ENCODE measurements at regions not wholly inside any gene's neighbourhood (a gene's known extent, or its start where the extent isn't known, plus 50 kb on each side); places are given as distances from the start of the nearest gene placed in this dataset.

GRCh38 chr6:92588148-92588547, 831.2 kb downstream of the EPHA7 start:
- DNase-seq: no peak

- DNase-seq: no peak
Observed at GRCh38 chr6:92587525-92587924, 831.8 kb downstream of the EPHA7 start.

- DNase-seq: no peak
Observed at GRCh38 chr6:92586236-92586977, 833.0 kb downstream of the EPHA7 start.

- DNase-seq: no peak
Observed at GRCh38 chr6:92582211-92582610, 837.1 kb downstream of the EPHA7 start.

- no peak for DNase-seq
Observed at GRCh38 chr6:92577077-92577719, 842.2 kb downstream of the EPHA7 start.

GRCh38 chr6:92568541-92568940, 850.8 kb downstream of the EPHA7 start:
- no peak for DNase-seq

GRCh38 chr6:92566632-92567031, 852.7 kb downstream of the EPHA7 start:
- DNase-seq: no peak

- DNase-seq: no peak
Observed at GRCh38 chr6:92564376-92564775, 855.0 kb downstream of the EPHA7 start.

GRCh38 chr6:92559611-92560010, 859.7 kb downstream of the EPHA7 start:
- DNase-seq: no peak

- DNase-seq: no peak
Observed at GRCh38 chr6:92559003-92559402, 860.4 kb downstream of the EPHA7 start.

- no peak for DNase-seq
Observed at GRCh38 chr6:92550501-92550900, 868.9 kb downstream of the EPHA7 start.

- no peak for DNase-seq
Observed at GRCh38 chr6:92545861-92546260, 873.5 kb downstream of the EPHA7 start.

GRCh38 chr6:92541448-92542060, 877.8 kb downstream of the EPHA7 start:
- no peak for DNase-seq

- no peak for DNase-seq
Observed at GRCh38 chr6:92538926-92539325, 880.4 kb downstream of the EPHA7 start.

GRCh38 chr6:92538275-92538674, 881.1 kb downstream of the EPHA7 start:
- no peak for DNase-seq

- no peak for DNase-seq
Observed at GRCh38 chr6:92534109-92534508, 885.2 kb downstream of the EPHA7 start.

GRCh38 chr6:92522589-92522988, 896.8 kb downstream of the EPHA7 start:
- DNase-seq: no peak

GRCh38 chr6:92521553-92521952, 897.8 kb downstream of the EPHA7 start:
- no peak for DNase-seq

GRCh38 chr6:92510137-92510536, 909.2 kb downstream of the EPHA7 start:
- DNase-seq: no peak

- DNase-seq: no peak
Observed at GRCh38 chr6:92507552-92507951, 911.8 kb downstream of the EPHA7 start.

- no peak for DNase-seq
Observed at GRCh38 chr6:92504509-92504908, 914.9 kb downstream of the EPHA7 start.

GRCh38 chr6:92497281-92497680, 922.1 kb downstream of the EPHA7 start:
- no peak for DNase-seq

GRCh38 chr6:92496527-92496926, 922.8 kb downstream of the EPHA7 start:
- no peak for DNase-seq

GRCh38 chr6:92495242-92495641, 924.1 kb downstream of the EPHA7 start:
- DNase-seq: no peak
